ENCODE measurements at regions not wholly inside any gene's neighbourhood (a gene's known extent, or its start where the extent isn't known, plus 50 kb on each side); places are given as distances from the start of the nearest gene placed in this dataset.
A peak's percentile ranks its signal among the peaks of the same experiment; 100 is the strongest.

DNA sequence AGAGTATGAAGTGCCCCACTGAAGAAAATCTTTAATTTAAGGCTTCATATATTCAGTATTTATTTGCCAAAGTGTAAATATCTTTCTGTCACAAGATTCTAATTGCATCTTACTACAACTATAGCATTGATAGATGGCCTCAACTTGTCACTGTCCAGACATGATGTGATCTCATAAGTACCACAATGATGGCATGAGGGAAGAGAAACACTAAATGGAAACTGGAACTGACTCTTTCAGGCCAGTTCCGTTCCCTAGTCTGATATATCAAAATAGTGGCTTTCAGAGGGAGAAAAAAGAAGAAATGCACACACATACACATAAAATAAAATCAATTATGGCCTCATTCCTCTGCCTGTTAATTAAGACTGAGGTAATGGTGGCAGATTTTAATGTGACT, 615.7 kb downstream of the TBL1XR1 start:
- TF ChIP-seq, protein P1, sequence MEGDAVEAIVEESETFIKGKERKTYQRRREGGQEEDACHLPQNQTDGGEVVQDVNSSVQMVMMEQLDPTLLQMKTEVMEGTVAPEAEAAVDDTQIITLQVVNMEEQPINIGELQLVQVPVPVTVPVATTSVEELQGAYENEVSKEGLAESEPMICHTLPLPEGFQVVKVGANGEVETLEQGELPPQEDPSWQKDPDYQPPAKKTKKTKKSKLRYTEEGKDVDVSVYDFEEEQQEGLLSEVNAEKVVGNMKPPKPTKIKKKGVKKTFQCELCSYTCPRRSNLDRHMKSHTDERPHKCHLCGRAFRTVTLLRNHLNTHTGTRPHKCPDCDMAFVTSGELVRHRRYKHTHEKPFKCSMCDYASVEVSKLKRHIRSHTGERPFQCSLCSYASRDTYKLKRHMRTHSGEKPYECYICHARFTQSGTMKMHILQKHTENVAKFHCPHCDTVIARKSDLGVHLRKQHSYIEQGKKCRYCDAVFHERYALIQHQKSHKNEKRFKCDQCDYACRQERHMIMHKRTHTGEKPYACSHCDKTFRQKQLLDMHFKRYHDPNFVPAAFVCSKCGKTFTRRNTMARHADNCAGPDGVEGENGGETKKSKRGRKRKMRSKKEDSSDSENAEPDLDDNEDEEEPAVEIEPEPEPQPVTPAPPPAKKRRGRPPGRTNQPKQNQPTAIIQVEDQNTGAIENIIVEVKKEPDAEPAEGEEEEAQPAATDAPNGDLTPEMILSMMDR (IDR thresholded peaks at IDR 0.05; ENCODE audit: low read depth, low read length): no peak
- in situ Hi-C loops (cut with HindIII; ENCODE audit: low sequenced_read_pairs): no loop called here

DNA sequence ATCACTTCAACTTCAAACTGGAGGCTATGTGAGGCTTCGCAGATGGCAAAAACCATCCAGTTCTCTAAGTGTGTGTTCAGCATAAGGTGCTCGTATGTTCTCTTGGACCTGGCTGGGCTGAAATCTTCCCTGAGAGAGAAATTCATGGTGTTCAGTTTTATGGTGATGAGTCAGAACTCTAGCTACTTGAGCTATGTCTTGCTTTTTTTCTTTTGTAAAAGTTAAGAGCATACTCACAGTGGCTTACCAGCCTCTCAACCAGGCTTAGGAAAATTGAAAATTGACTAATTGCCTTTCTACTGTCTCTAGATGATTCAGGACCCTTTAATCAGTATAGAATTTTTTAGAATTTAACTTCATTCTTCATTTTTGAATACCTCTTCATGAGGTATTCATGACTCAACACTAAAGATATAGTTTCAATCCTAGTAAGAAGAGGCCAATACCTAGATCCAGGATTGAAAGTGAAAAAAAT, 617.5 kb downstream of the TBL1XR1 start:
- DNase-seq (ENCODE audit: low read depth, low spot score): peak; percentile 35
- TF ChIP-seq, protein P1 (IDR thresholded peaks at IDR 0.05; ENCODE audit: low read depth, low read length): no peak
- in situ Hi-C loops (cut with HindIII; ENCODE audit: low sequenced_read_pairs): no loop called here
- H3K4me3 ChIP-seq (ENCODE audit: low read depth, low read length): no peak overlapping the region

More for the DNA sequence above, 615.7 kb downstream of the TBL1XR1 start:
- DNase-seq (ENCODE audit: low read depth, low spot score): no peak
- H3K4me3 ChIP-seq (ENCODE audit: low read depth, low read length): no peak overlapping the region

DNA sequence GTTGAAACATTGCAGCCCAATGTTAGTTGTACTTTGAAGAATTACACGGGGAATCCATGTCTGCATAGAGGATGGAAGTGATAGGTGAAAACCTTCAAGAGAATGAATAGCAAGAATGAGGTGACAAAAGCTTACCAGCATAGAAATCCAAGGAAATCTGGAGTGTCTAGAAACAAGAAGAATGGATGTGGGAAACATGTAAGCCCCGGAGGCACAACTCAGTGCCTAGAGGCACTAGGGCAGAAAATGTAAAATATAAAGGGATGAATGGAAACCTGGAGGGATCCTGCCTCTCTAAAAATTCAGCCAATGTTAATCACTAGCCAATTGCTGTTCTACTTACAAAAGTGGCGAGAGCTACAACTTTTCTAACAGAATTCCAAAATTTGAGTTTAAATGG, 619.0 kb downstream of the TBL1XR1 start:
- no peak for DNase-seq (ENCODE audit: low read depth, low spot score)
- TF ChIP-seq, protein P1 (IDR thresholded peaks at IDR 0.05; ENCODE audit: low read depth, low read length): no peak
- no peak overlapping the region for H3K4me3 ChIP-seq (ENCODE audit: low read depth, low read length)
- in situ Hi-C loops (cut with HindIII; ENCODE audit: low sequenced_read_pairs): no loop called here

DNA sequence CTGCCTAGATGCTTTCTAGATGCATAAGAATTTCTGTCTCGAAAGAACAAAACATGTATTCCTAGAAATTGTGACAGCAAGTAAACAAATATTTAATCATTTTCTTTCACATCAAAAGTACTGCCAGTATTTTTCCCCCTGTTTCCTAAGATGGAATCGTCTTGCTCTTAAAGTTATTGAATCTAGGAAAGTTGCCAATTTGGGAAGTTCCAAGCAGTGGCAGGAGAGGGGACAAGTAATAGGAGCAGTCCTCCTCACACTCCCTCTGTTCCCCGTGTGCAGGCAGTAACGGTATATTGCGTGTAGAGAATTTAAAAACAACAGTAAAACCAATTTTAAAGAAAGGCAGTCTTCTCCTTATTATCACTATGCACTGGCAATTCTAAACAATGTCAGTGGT, 619.8 kb downstream of the TBL1XR1 start:
- in situ Hi-C loops (cut with HindIII; ENCODE audit: low sequenced_read_pairs): no loop called here
- no peak overlapping the region for H3K4me3 ChIP-seq (ENCODE audit: low read depth, low read length)
- TF ChIP-seq, protein P1 (IDR thresholded peaks at IDR 0.05; ENCODE audit: low read depth, low read length): no peak
- no peak for DNase-seq (ENCODE audit: low read depth, low spot score)

DNA sequence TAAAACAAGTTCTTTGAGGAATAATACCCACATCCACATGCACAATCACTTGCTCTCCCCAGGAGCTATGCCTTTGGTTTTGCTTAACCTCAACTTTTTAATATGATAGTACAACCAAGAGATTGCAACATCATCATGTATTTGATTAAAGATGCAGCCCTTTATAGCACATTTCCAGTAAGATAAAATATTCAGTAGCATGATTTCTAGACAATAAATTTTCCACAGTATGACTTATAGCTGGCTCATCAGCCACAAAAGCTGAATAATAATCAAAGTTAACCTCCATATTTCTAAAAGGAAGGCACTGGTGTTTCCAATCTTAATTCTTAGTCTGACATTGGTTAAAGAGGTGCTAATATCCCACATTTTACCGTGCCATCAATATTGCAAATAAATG, 622.5 kb downstream of the TBL1XR1 start:
- no peak for DNase-seq (ENCODE audit: low read depth, low spot score)
- H3K4me3 ChIP-seq (ENCODE audit: low read depth, low read length): no peak overlapping the region
- in situ Hi-C loops (cut with HindIII; ENCODE audit: low sequenced_read_pairs): no loop called here
- TF ChIP-seq, protein P1 (IDR thresholded peaks at IDR 0.05; ENCODE audit: low read depth, low read length): no peak

DNA sequence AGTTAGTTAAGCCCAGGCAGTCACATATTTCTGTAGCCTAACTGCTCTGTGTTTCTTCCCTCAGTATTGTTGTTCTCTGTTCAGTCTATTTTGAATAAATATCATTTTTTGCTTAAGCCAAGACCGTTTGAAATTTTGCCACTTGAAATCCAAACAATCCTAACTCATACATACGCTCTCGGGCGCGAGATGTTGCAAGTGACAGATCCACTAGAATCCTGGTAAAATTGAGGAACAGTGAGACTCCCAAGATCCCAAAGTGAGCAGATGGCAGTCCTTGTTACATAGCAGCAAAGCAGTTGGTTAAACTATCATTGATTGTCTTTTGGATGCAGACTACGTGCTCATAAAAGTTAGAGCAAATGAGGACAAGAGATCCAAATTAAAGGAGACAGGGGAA, 625.4 kb downstream of the TBL1XR1 start:
- in situ Hi-C loops (cut with HindIII; ENCODE audit: low sequenced_read_pairs): no loop called here
- TF ChIP-seq, protein P1 (IDR thresholded peaks at IDR 0.05; ENCODE audit: low read depth, low read length): no peak
- no peak for DNase-seq (ENCODE audit: low read depth, low spot score)

DNA sequence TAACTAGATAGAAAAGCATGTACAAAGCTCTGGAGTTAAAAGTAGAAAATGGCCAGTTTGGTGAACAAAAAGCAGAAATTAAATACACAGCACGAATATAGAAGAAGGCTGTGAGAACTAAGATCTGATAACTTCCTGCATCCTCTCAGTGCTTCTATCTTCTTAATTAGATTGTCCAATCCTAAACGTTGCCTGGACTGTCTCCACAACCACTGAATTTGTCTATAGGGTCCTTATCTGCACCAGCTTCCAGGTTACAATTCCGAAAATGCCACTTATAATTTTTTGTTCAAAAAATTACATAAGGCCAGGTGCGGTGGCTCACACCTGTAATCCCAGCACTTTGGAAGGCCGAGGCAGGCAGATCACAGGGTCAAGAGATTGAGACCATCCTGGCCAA, 626.3 kb downstream of the TBL1XR1 start:
- in situ Hi-C loops (cut with HindIII; ENCODE audit: low sequenced_read_pairs): no loop called here
- H3K4me3 ChIP-seq (ENCODE audit: low read depth, low read length): no peak overlapping the region
- DNase-seq (ENCODE audit: low read depth, low spot score): no peak
- TF ChIP-seq, protein P1 (IDR thresholded peaks at IDR 0.05; ENCODE audit: low read depth, low read length): no peak

More for the DNA sequence above, 625.4 kb downstream of the TBL1XR1 start:
- H3K4me3 ChIP-seq (ENCODE audit: low read depth, low read length): no peak overlapping the region
